ENCODE measurements at regions not wholly inside any gene's neighbourhood (a gene's known extent, or its start where the extent isn't known, plus 50 kb on each side); places are given as distances from the start of the nearest gene placed in this dataset.

GRCh38 chr13:79667771-79668170, 186.8 kb downstream of the NDFIP2 start:
- H3K9me3 ChIP-seq (replicated peaks in 1 of 2; ENCODE audit: control insufficient read depth in 2 of 2, insufficient read depth in 1 of 2, low read depth in 1 of 2, low read length in 2 of 2) = no peaks in the 10 kb centered on the region
- WGBS, 2 donors (ENCODE audit: extremely low coverage in 2 of 2, insufficient read length in 2 of 2, insufficient replicate concordance in 1 of 2) = no CpG with 5 or more reads among the region's 2 CpGs
- H3K4me1 ChIP-seq (ENCODE audit: control insufficient read depth in 2 of 2, insufficient read depth in 1 of 2, low read depth in 1 of 2, low read length in 2 of 2) = peaks cover 5 to 14% of the 10 kb centered on the region in 2 donors
- no peak overlapping the region for H2AFZ ChIP-seq (ENCODE audit: low read length)
- H4K8ac ChIP-seq (ENCODE audit: low read depth, low read length) = no peak overlapping the region
- no peak overlapping the region for H3K27ac ChIP-seq (replicated peaks; ENCODE audit: low read length)
- H4K91ac ChIP-seq (ENCODE audit: low read depth, low read length, poor library complexity) = no peak overlapping the region
- H3K23ac ChIP-seq (ENCODE audit: low read depth, low read length, poor library complexity) = no peak overlapping the region
- H3K36me3 ChIP-seq (replicated peaks in 1 of 2; ENCODE audit: control insufficient read depth in 2 of 2, insufficient read depth in 2 of 2, low read length in 2 of 2) = no peaks in the 10 kb centered on the region
- no peak overlapping the region for H2BK120ac ChIP-seq (ENCODE audit: low read depth, low read length)
- no peak overlapping the region for H3K4ac ChIP-seq (ENCODE audit: low read length)
- no peak overlapping the region for H2BK15ac ChIP-seq (ENCODE audit: low read length)
- no peak overlapping the region for H2BK12ac ChIP-seq (ENCODE audit: low read length)
- no peaks in the 10 kb centered on the region for H3K27me3 ChIP-seq (ENCODE audit: control insufficient read depth in 3 of 3, insufficient read depth in 3 of 3, low read depth in 1 of 3, low read length in 3 of 3)
- no peak overlapping the region for H3K14ac ChIP-seq (ENCODE audit: low read length)
- DNase-seq (ENCODE audit: low spot score) = no peak
- H3K9ac ChIP-seq (ENCODE audit: low read depth, low read length, poor library complexity) = no peak overlapping the region
- no peak overlapping the region for H2BK5ac ChIP-seq (ENCODE audit: low read length)
- no peak overlapping the region for H3K18ac ChIP-seq (ENCODE audit: low read length)
- no peak overlapping the region for H3K4me3 ChIP-seq (ENCODE audit: low read length in 2 of 2)
- no peak overlapping the region for H2AK5ac ChIP-seq (ENCODE audit: low read depth, low read length)
- H3K4me2 ChIP-seq (ENCODE audit: insufficient read depth, low read length, poor library complexity, severe bottlenecking) = no peak overlapping the region
- no peaks in the 10 kb centered on the region for H3K79me1 ChIP-seq (ENCODE audit: low read depth, low read length)

- H4K91ac ChIP-seq (ENCODE audit: low read depth, low read length, poor library complexity) = no peak overlapping the region
- no peak overlapping the region for H3K4ac ChIP-seq (ENCODE audit: low read length)
- H3K27me3 ChIP-seq (ENCODE audit: control insufficient read depth in 3 of 3, insufficient read depth in 3 of 3, low read depth in 1 of 3, low read length in 3 of 3) = no peaks in the 10 kb centered on the region
- no CpG with 5 or more reads among the region's 6 CpGs for WGBS, 2 donors (ENCODE audit: extremely low coverage in 2 of 2, insufficient read length in 2 of 2, insufficient replicate concordance in 1 of 2)
- H3K18ac ChIP-seq (ENCODE audit: low read length) = no peak overlapping the region
- no peak overlapping the region for H2BK120ac ChIP-seq (ENCODE audit: low read depth, low read length)
- H2AFZ ChIP-seq (ENCODE audit: low read length) = no peak overlapping the region
- no peak for DNase-seq (ENCODE audit: low spot score)
- H2BK15ac ChIP-seq (ENCODE audit: low read length) = no peak overlapping the region
- no peak overlapping the region for H3K4me2 ChIP-seq (ENCODE audit: insufficient read depth, low read length, poor library complexity, severe bottlenecking)
- no peak overlapping the region for H3K4me3 ChIP-seq (ENCODE audit: low read length in 2 of 2)
- H3K36me3 ChIP-seq (replicated peaks in 1 of 2; ENCODE audit: control insufficient read depth in 2 of 2, insufficient read depth in 2 of 2, low read length in 2 of 2) = no peaks in the 10 kb centered on the region
- H3K4me1 ChIP-seq (ENCODE audit: control insufficient read depth in 2 of 2, insufficient read depth in 1 of 2, low read depth in 1 of 2, low read length in 2 of 2) = peaks cover 5 to 13% of the 10 kb centered on the region in 2 donors
- H3K9me3 ChIP-seq (replicated peaks in 1 of 2; ENCODE audit: control insufficient read depth in 2 of 2, insufficient read depth in 1 of 2, low read depth in 1 of 2, low read length in 2 of 2) = peaks cover 0 to 2% of the 10 kb centered on the region in 2 donors
- no peak overlapping the region for H3K9ac ChIP-seq (ENCODE audit: low read depth, low read length, poor library complexity)
- H2BK5ac ChIP-seq (ENCODE audit: low read length) = no peak overlapping the region
- H4K8ac ChIP-seq (ENCODE audit: low read depth, low read length) = no peak overlapping the region
- no peak overlapping the region for H3K27ac ChIP-seq (replicated peaks; ENCODE audit: low read length)
- H3K79me1 ChIP-seq (ENCODE audit: low read depth, low read length) = no peaks in the 10 kb centered on the region
- H3K23ac ChIP-seq (ENCODE audit: low read depth, low read length, poor library complexity) = no peak overlapping the region
- no peak overlapping the region for H2BK12ac ChIP-seq (ENCODE audit: low read length)
- H3K14ac ChIP-seq (ENCODE audit: low read length) = no peak overlapping the region
- no peak overlapping the region for H2AK5ac ChIP-seq (ENCODE audit: low read depth, low read length)
These were observed 183.2 kb downstream of the NDFIP2 start for GRCh38 chr13:79663977-79664636.

- Histone ChIP-seq H3K27ac (replicated peaks; ENCODE audit: low read length) (no peak overlapping the region), H3K4me2 (ENCODE audit: insufficient read depth, low read length, poor library complexity, severe bottlenecking) (no peak overlapping the region), H3K9ac (ENCODE audit: low read depth, low read length, poor library complexity) (no peak overlapping the region)
These were observed 182.5 kb downstream of the NDFIP2 start for GRCh38 chr13:79663435-79663834.

GRCh38 chr13:79662882-79663281, 181.9 kb downstream of the NDFIP2 start:
- H3K79me1 ChIP-seq (ENCODE audit: low read depth, low read length) = no peaks in the 10 kb centered on the region
- H3K23ac ChIP-seq (ENCODE audit: low read depth, low read length, poor library complexity) = no peak overlapping the region
- H2BK120ac ChIP-seq (ENCODE audit: low read depth, low read length) = no peak overlapping the region
- H3K4me2 ChIP-seq (ENCODE audit: insufficient read depth, low read length, poor library complexity, severe bottlenecking) = no peak overlapping the region
- H3K14ac ChIP-seq (ENCODE audit: low read length) = no peak overlapping the region
- DNase-seq (ENCODE audit: low spot score) = no peak
- no peak overlapping the region for H3K4ac ChIP-seq (ENCODE audit: low read length)
- no peak overlapping the region for H4K8ac ChIP-seq (ENCODE audit: low read depth, low read length)
- no peak overlapping the region for H2BK5ac ChIP-seq (ENCODE audit: low read length)
- no peak overlapping the region for H3K18ac ChIP-seq (ENCODE audit: low read length)
- H2AK5ac ChIP-seq (ENCODE audit: low read depth, low read length) = no peak overlapping the region
- H3K36me3 ChIP-seq (replicated peaks in 1 of 2; ENCODE audit: control insufficient read depth in 2 of 2, insufficient read depth in 2 of 2, low read length in 2 of 2) = no peaks in the 10 kb centered on the region
- H3K27ac ChIP-seq (replicated peaks; ENCODE audit: low read length) = no peak overlapping the region
- peaks cover 11 to 14% of the 10 kb centered on the region in 2 donors for H3K4me1 ChIP-seq (ENCODE audit: control insufficient read depth in 2 of 2, insufficient read depth in 1 of 2, low read depth in 1 of 2, low read length in 2 of 2)
- H3K9ac ChIP-seq (ENCODE audit: low read depth, low read length, poor library complexity) = no peak overlapping the region
- peaks cover 0 to 2% of the 10 kb centered on the region in 2 donors for H3K9me3 ChIP-seq (replicated peaks in 1 of 2; ENCODE audit: control insufficient read depth in 2 of 2, insufficient read depth in 1 of 2, low read depth in 1 of 2, low read length in 2 of 2)
- no peaks in the 10 kb centered on the region for H3K27me3 ChIP-seq (ENCODE audit: control insufficient read depth in 3 of 3, insufficient read depth in 3 of 3, low read depth in 1 of 3, low read length in 3 of 3)
- H2BK12ac ChIP-seq (ENCODE audit: low read length) = no peak overlapping the region
- no peak overlapping the region for H2AFZ ChIP-seq (ENCODE audit: low read length)
- no peak overlapping the region for H2BK15ac ChIP-seq (ENCODE audit: low read length)
- no CpG with 5 or more reads among the region's 3 CpGs for WGBS, 2 donors (ENCODE audit: extremely low coverage in 2 of 2, insufficient read length in 2 of 2, insufficient replicate concordance in 1 of 2)
- H4K91ac ChIP-seq (ENCODE audit: low read depth, low read length, poor library complexity) = no peak overlapping the region
- H3K4me3 ChIP-seq (ENCODE audit: low read length in 2 of 2) = no peak overlapping the region

More at GRCh38 chr13:79663435-79663834, 182.5 kb downstream of the NDFIP2 start:
- Histone ChIP-seq H3K36me3 (replicated peaks in 1 of 2; ENCODE audit: control insufficient read depth in 2 of 2, insufficient read depth in 2 of 2, low read length in 2 of 2) (no peaks in the 10 kb centered on the region), H2BK120ac (ENCODE audit: low read depth, low read length) (no peak overlapping the region), H3K79me1 (ENCODE audit: low read depth, low read length) (no peaks in the 10 kb centered on the region), H2BK12ac (ENCODE audit: low read length) (no peak overlapping the region), H2AFZ (ENCODE audit: low read length) (no peak overlapping the region), H3K14ac (ENCODE audit: low read length) (no peak overlapping the region), H3K27me3 (ENCODE audit: control insufficient read depth in 3 of 3, insufficient read depth in 3 of 3, low read depth in 1 of 3, low read length in 3 of 3) (no peaks in the 10 kb centered on the region), H3K9me3 (replicated peaks in 1 of 2; ENCODE audit: control insufficient read depth in 2 of 2, insufficient read depth in 1 of 2, low read depth in 1 of 2, low read length in 2 of 2) (peaks cover 0 to 2% of the 10 kb centered on the region in 2 donors), H2BK15ac (ENCODE audit: low read length) (no peak overlapping the region), H3K4me1 (ENCODE audit: control insufficient read depth in 2 of 2, insufficient read depth in 1 of 2, low read depth in 1 of 2, low read length in 2 of 2) (peaks cover 8 to 15% of the 10 kb centered on the region in 2 donors), H4K8ac (ENCODE audit: low read depth, low read length) (no peak overlapping the region), H3K23ac (ENCODE audit: low read depth, low read length, poor library complexity) (no peak overlapping the region), H3K18ac (ENCODE audit: low read length) (no peak overlapping the region), H2BK5ac (ENCODE audit: low read length) (no peak overlapping the region), H3K4ac (ENCODE audit: low read length) (no peak overlapping the region), H2AK5ac (ENCODE audit: low read depth, low read length) (no peak overlapping the region), H4K91ac (ENCODE audit: low read depth, low read length, poor library complexity) (no peak overlapping the region), H3K4me3 (ENCODE audit: low read length in 2 of 2) (no peak overlapping the region)
- WGBS, 2 donors (ENCODE audit: extremely low coverage in 2 of 2, insufficient read length in 2 of 2, insufficient replicate concordance in 1 of 2) = no CpG with 5 or more reads among the region's 2 CpGs
- no peak for DNase-seq (ENCODE audit: low spot score)

Data from neuronal stem cell (in vitro differentiated cells).